ENCODE measurements at regions not wholly inside any gene's neighbourhood (a gene's known extent, or its start where the extent isn't known, plus 50 kb on each side); places are given as distances from the start of the nearest gene placed in this dataset.

- H4K8ac ChIP-seq (replicated peaks; ENCODE audit: insufficient read length, low read depth, low read length): no peak overlapping the region
- H3K4me3 Mint-ChIP-seq: no peak overlapping the region
- no peaks in the 10 kb centered on the region; the same call in 1 of the 2 replicates for H3K27me3 Mint-ChIP-seq (ENCODE audit: low read depth)
- no peak overlapping the region for H4K91ac ChIP-seq (ENCODE audit: insufficient read length, low read depth, low read length)
- no peak overlapping the region for H3K18ac ChIP-seq (ENCODE audit: insufficient read length, low read depth, low read length)
- DNase-seq: no peak
- no peak for TF ChIP-seq CTCF (conservative IDR thresholded peaks at IDR 0.05)
- no peak overlapping the region for H2BK20ac ChIP-seq (ENCODE audit: low read depth, low read length, poor library complexity, severe bottlenecking)
- H2BK120ac ChIP-seq (ENCODE audit: low read depth, low read length, poor library complexity, severe bottlenecking): no peak overlapping the region
- H4K20me1 ChIP-seq (ENCODE audit: control insufficient read depth, insufficient read depth, insufficient read length): no peaks in the 10 kb centered on the region
- H3K14ac ChIP-seq (ENCODE audit: insufficient read depth, low read length): no peak overlapping the region
- no peaks in the 10 kb centered on the region for H3K4me1 ChIP-seq (ENCODE audit: insufficient read depth, low read length)
- no peaks in the 10 kb centered on the region for H3K27me3 ChIP-seq (ENCODE audit: insufficient read depth, low read length)
- H3T11ph ChIP-seq (ENCODE audit: low read length): no peak overlapping the region
- peaks cover 5 to 14% (median 8%) of the 10 kb centered on the region in 3 experiments for H3K36me3 Mint-ChIP-seq (ENCODE audit: insufficient read depth in 1 of 3, low read depth in 3 of 3)
- H3K4ac ChIP-seq (ENCODE audit: low read depth, low read length): no peak overlapping the region
- H3K27ac ChIP-seq (ENCODE audit: insufficient read length, low read depth, low read length): no peak overlapping the region
- no peak overlapping the region for H2BK12ac ChIP-seq (ENCODE audit: insufficient read length, low read depth, low read length)
- no peak overlapping the region for H2AFZ ChIP-seq (ENCODE audit: low read length)
- H3K4me2 ChIP-seq (ENCODE audit: insufficient read depth, insufficient read length, low read length): no peak overlapping the region
- H2BK15ac ChIP-seq (ENCODE audit: low read depth, low read length): no peak overlapping the region
- H3K79me1 ChIP-seq (ENCODE audit: insufficient read depth, low read depth, low read length, poor library complexity, severe bottlenecking): no peaks in the 10 kb centered on the region
- no peaks in the 10 kb centered on the region for H3K4me1 Mint-ChIP-seq
- H3K23ac ChIP-seq (ENCODE audit: insufficient read length, low read depth, low read length): no peak overlapping the region
- H3K56ac ChIP-seq (ENCODE audit: insufficient read length, low read depth, low read length): no peak overlapping the region
- H3K9ac ChIP-seq (ENCODE audit: extremely low read depth, insufficient read length, low read length): no peak overlapping the region
- no peak overlapping the region for H4K5ac ChIP-seq (ENCODE audit: insufficient read length, low read depth, low read length)
- no peak overlapping the region for H3K27ac Mint-ChIP-seq
- no peak overlapping the region for H2AK5ac ChIP-seq (ENCODE audit: insufficient read length, low read length)
- H3K9me3 ChIP-seq (ENCODE audit: control insufficient read depth, low read depth, low read length): no peaks in the 10 kb centered on the region
- H3K9me3 Mint-ChIP-seq: peaks cover 11 to 18% of the 10 kb centered on the region in 2 experiments; a peak in 4 of 5 replicates
- no peaks in the 10 kb centered on the region for H3K23me2 ChIP-seq (ENCODE audit: insufficient read length, low read depth, low read length, poor library complexity, severe bottlenecking)
- no peaks in the 10 kb centered on the region for H3K79me2 ChIP-seq (ENCODE audit: insufficient read depth, low read length)
- H2BK5ac ChIP-seq (ENCODE audit: insufficient read length, low read length): no peak overlapping the region
These were observed 364.8 kb downstream of the PCDH10 start for GRCh38 chr4:133513901-133514300.

Measured in H9 (cell line).